Muscle layer of colon (tissue), 2 donors: ENCODE measurements at regions not wholly inside any gene's neighbourhood (a gene's known extent, or its start where the extent isn't known, plus 50 kb on each side); places are given as distances from the start of the nearest gene placed in this dataset.

Source experiments
- H3K27ac ChIP-seq: one replicate; pipeline ENCODE4 v1.7.0; 2013; ENCODE audit warnings: low read depth, mild to moderate bottlenecking, low read length, moderate library complexity
- H3K27me3 ChIP-seq, 2 donors: one replicate each; pipeline ENCODE4 v1.7.0; 2013; ENCODE audit warnings: low read length in 2 of 2, mild to moderate bottlenecking in 2 of 2; ENCODE audit not compliant: insufficient read depth in 2 of 2, control insufficient read depth in 1 of 2
- H3K36me3 ChIP-seq: one replicate; pipeline ENCODE4 v1.7.0; 2013; ENCODE audit warnings: mild to moderate bottlenecking, low read length; ENCODE audit not compliant: insufficient read depth
- H3K4me1 ChIP-seq: one replicate; pipeline ENCODE4 v1.7.0; 2013; ENCODE audit warnings: mild to moderate bottlenecking, low read length; ENCODE audit not compliant: insufficient read depth
- H3K4me3 ChIP-seq, 2 donors: one replicate each; pipeline ENCODE4 v1.7.0; 2013; ENCODE audit warnings: low read length in 2 of 2, low read depth in 1 of 2, mild to moderate bottlenecking in 1 of 2, moderate library complexity in 1 of 2
- H3K9ac ChIP-seq: one replicate; pipeline ENCODE4 v1.7.0; 2013; ENCODE audit warnings: low read length
- H3K9me3 ChIP-seq: one replicate; pipeline ENCODE4 v1.7.0; 2013; ENCODE audit warnings: mild to moderate bottlenecking, low read length
- donor health status: abdominal sarcoma.
- donor health status: Adenocarcinoma of cecum.

DNA sequence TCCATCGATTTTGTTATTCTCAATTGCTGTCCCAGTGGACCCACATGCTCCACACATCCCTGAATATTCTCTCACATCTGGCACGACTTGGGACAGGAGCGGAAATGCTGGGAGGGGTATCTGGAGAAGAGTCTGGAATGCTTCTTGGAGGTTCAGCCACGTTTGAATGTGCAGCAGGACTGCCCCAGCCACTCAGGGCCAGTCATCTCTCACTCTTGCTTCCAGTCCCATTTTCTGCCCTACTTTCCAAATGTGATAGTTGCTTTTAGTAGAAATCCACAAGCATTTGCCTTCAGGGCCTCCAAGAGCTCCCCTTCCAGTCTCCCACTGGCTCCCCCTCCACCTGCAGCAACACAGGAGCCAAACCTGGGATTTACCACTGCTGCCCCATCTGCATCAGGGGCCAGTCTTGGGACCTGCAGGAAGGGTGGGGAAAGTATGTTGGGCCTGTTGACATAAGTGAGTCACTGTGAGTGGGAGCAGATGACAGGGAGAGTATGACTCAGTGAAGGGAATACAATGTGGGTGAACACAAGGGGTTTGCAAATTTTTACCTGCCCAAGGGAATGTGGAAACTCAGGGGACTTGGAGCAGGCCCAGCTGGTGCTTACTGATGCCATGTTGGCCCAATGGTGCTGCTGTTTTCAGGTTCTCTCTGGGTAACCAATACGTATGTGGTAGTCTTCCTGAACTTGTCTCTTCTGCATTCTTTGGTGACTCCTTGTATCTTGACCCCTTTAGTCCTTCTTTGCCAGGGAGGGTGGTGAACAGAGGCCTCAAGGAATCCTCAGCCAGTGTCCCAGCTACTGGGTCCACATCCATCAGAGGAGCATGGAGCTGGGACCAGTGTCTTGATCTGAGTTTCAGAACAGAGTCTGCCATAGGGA is 78.8 kb upstream of the CRHR1 start:
- H3K27me3 ChIP-seq, result peaks cover 0 to 1% of the 10 kb centered on the region in 2 donors
- no peaks in the 10 kb centered on the region for H3K4me1 ChIP-seq
- no peak overlapping the region for H3K9ac ChIP-seq
- no peak overlapping the region for H3K4me3 ChIP-seq
- no peaks in the 10 kb centered on the region for H3K9me3 ChIP-seq
- H3K27ac ChIP-seq, result no peak overlapping the region
- H3K36me3 ChIP-seq, result no peaks in the 10 kb centered on the region

DNA sequence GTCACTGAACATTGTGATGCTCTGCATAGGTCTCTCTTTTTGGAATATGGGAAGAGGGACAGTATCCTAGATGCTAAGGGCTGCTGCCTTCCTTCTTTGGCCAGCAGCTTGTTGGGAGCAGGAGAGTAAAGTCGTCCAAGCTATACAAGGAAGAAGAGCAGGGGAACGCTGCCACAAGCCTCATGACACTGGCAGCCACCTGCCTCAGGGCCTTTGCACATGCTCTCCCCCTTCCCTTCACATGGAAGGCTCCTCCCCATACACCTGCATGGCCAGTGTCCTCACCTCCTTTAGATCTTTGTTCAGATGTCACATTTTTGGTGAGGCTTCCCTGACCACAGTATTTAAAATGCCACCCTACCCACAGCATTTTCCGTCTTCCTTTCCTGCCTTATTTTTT is 78.1 kb upstream of the CRHR1 start:
- Histone ChIP-seq H3K36me3 (no peaks in the 10 kb centered on the region), H3K4me1 (no peaks in the 10 kb centered on the region), H3K27me3 (peaks cover 0 to 4% of the 10 kb centered on the region in 2 donors), H3K9ac (no peak overlapping the region), H3K27ac (no peak overlapping the region), H3K9me3 (no peaks in the 10 kb centered on the region), H3K4me3 (no peak overlapping the region)

DNA sequence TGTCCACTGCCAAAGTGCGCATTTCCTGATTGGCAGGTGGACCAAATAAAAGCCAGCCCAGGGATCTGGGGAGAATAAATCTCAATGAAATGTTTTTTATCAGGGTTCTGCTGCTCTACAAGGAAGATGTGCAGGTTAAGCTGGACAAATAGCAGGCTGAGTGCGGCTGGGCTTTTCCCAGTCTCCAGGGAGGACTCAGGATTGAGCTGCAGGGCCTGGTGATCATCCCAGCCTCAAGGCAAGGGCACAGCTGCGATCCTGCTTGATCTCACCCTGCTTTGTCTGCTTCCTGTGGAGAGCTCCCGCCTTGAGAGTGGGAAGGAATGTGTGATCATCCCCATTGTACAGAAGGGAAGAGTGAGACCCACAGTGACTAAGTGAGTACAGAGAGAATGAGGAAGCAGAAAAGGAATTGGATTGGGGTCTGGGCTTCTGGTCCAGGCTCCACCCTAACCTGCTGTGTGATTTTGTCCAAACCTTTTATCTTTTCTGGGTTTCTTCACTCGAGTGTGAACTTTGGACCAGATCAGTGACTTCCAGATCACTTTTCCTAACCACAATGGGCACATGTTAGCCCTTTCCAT is 75.3 kb upstream of the CRHR1 start:
- H3K9me3 ChIP-seq, result no peaks in the 10 kb centered on the region
- peaks cover 0 to 4% of the 10 kb centered on the region in 2 donors for H3K27me3 ChIP-seq
- H3K27ac ChIP-seq, result no peak overlapping the region
- no peaks in the 10 kb centered on the region for H3K4me1 ChIP-seq
- no peak overlapping the region for H3K4me3 ChIP-seq
- no peak overlapping the region for H3K9ac ChIP-seq
- no peaks in the 10 kb centered on the region for H3K36me3 ChIP-seq

DNA sequence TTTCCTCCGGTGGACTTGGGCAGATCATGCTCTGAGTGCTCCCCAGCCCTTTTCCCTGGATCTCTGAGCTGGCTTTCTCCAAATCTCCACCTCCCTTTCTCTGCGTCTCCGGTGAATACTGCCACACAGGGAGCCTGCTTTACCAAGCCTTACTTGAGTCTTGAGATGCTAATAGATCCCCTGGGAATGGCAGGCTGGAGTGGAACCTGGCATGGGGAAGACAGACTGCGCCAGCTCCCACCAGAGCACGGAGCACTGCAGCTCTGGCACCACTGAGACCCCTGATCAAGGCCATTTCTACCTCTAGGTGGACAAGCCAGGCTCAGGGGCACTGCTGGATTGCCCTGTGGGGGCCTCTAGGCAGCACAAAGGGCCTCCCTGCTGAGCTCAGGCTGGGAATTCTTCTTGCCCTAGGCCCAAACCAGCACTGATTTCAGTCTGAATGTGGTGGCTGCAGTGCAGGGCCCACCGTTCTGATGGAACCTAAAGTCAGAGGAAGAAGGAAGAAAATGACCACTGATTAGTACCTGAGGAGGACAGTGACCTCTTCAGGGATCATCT is 74.3 kb upstream of the CRHR1 start:
- peaks cover 0 to 4% of the 10 kb centered on the region in 2 donors for H3K27me3 ChIP-seq
- H3K4me3 ChIP-seq, result no peak overlapping the region
- no peak overlapping the region for H3K27ac ChIP-seq
- no peaks in the 10 kb centered on the region for H3K9me3 ChIP-seq
- H3K36me3 ChIP-seq, result no peaks in the 10 kb centered on the region
- H3K4me1 ChIP-seq, result no peaks in the 10 kb centered on the region
- no peak overlapping the region for H3K9ac ChIP-seq

DNA sequence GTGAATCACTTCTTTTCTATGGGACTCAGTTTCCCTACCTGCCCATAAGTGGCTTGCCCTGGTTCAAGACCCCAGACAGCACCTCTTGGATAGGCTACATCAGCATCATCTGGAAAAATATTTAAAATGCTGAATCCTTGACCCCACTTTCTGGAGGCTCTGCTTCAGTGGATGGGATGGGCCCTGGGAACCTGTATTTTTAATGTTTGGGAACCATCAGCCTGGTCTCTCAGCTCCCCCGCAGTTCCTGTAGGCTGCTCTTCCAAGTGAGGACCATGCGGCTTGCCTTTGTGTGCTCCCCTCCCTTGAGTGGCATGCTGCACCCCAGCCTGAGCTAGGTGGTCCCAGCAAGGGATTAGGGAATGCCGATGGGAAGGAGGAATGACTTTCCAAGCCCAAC is 68.3 kb upstream of the CRHR1 start:
- Histone ChIP-seq H3K27ac (no peak overlapping the region), H3K9ac (no peak overlapping the region), H3K27me3 (peaks cover 0 to 8% of the 10 kb centered on the region in 2 donors), H3K4me3 (no peak overlapping the region), H3K36me3 (no peaks in the 10 kb centered on the region), H3K9me3 (no peaks in the 10 kb centered on the region), H3K4me1 (no peaks in the 10 kb centered on the region)

DNA sequence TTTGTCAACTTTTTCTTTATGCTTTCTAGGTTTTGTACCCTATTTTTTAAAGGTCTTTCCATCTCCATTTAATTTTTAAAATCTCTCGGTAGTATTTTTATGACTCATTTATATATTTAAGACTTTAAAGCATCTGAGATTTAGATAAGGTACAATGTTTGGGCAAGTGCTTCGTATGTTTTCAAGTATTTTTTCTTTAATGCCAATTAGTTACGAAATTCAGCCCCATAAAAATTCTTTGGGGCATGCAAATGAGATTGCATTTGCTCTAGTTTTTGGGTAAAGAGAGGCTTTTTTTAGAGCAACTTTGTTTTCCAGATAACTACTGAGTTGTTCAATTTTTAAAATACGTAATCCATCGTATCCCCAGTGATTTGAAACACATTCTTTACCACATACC is 65.3 kb upstream of the CRHR1 start:
- H3K4me3 ChIP-seq, result no peak overlapping the region
- no peaks in the 10 kb centered on the region for H3K9me3 ChIP-seq
- no peaks in the 10 kb centered on the region for H3K4me1 ChIP-seq
- H3K27ac ChIP-seq, result no peak overlapping the region
- H3K9ac ChIP-seq, result no peak overlapping the region
- H3K27me3 ChIP-seq, result peaks cover 0 to 8% of the 10 kb centered on the region in 2 donors
- no peaks in the 10 kb centered on the region for H3K36me3 ChIP-seq

DNA sequence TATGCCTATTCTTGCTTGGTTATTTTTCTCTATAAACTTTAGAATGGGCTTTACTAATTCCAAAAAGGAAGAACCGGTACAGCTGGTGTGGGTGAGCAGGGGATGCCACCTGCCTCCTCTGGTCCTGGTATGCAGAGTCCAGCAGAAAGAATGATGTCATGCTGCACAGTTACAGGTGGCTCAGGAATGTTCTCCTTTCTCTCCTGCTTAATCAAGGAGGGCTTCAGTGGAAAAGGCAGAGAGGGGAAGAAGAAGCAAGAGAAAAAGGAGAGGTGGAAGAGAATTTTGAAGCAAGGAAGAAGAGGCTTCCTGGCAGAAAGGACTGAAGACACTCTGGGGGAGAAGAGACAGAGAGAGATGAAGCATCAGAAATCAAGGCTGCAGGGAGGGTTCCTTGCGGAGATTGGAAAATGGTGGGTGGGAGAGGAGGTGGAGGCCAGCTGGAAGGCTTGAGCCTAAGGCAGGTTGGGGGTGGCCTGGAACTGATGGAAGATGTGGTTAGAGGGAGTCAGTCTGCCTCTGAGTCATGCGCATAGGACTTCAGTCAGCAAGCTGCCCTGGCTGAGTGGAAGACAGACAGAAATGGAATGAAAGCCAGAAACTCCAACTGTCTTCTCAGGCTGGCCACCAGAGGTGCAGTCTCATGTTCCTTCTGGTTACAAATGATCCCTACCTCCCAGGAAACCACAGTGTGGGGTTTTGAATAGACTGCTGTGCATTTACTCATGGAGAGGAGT is 64.6 kb upstream of the CRHR1 start:
- Histone ChIP-seq H3K9me3 (no peaks in the 10 kb centered on the region), H3K36me3 (no peaks in the 10 kb centered on the region), H3K27me3 (peaks cover 0 to 8% of the 10 kb centered on the region in 2 donors), H3K4me1 (no peaks in the 10 kb centered on the region), H3K4me3 (no peak overlapping the region), H3K9ac (no peak overlapping the region), H3K27ac (no peak overlapping the region)

DNA sequence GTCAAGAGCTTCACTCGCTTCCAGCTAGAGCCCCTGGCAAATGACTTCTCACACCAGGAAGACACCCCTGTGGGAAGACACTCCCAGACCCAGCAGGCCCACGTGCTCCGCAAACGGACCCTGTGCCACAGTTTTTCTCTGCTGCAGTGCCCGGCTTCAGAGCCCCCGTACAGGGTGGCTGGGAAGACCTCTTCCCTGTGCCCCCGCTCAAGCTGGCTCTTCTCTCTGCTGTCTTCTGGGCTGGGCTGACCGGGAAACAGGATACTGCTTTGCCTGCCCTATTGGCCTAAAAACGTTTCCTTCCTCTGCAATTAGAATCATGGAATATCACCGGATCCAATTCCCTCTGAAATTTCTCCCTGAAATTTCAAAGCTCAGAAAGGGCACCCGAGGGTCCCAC is 63.7 kb upstream of the CRHR1 start:
- Histone ChIP-seq H3K9me3 (no peaks in the 10 kb centered on the region), H3K9ac (no peak overlapping the region), H3K27me3 (peaks cover 0 to 8% of the 10 kb centered on the region in 2 donors), H3K4me1 (no peaks in the 10 kb centered on the region), H3K4me3 (no peak overlapping the region), H3K36me3 (no peaks in the 10 kb centered on the region), H3K27ac (no peak overlapping the region)

DNA sequence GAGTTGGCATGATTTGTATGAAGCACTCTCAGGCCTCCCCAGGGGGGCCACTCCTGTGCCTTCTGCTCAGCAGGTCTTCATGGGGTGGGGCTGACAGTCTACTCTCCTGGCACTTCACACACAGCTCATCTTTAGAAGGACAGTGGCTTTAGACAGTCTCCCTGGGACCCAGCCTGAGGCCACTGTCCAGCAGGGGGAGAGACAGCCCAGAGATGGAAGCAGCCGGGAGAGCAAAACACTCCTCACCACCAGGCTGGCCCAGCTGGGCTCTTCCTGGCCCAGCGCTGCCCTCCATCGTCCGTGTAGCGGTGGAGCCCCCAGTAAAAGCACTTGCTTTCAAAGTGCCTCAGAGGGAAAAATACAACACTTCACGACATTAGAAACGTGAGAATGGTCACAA is 62.0 kb upstream of the CRHR1 start:
- Histone ChIP-seq H3K27me3 (no peaks in the 10 kb centered on the region), H3K4me3 (no peak overlapping the region), H3K27ac (no peak overlapping the region), H3K9me3 (no peaks in the 10 kb centered on the region), H3K36me3 (no peaks in the 10 kb centered on the region), H3K4me1 (no peaks in the 10 kb centered on the region), H3K9ac (no peak overlapping the region)

DNA sequence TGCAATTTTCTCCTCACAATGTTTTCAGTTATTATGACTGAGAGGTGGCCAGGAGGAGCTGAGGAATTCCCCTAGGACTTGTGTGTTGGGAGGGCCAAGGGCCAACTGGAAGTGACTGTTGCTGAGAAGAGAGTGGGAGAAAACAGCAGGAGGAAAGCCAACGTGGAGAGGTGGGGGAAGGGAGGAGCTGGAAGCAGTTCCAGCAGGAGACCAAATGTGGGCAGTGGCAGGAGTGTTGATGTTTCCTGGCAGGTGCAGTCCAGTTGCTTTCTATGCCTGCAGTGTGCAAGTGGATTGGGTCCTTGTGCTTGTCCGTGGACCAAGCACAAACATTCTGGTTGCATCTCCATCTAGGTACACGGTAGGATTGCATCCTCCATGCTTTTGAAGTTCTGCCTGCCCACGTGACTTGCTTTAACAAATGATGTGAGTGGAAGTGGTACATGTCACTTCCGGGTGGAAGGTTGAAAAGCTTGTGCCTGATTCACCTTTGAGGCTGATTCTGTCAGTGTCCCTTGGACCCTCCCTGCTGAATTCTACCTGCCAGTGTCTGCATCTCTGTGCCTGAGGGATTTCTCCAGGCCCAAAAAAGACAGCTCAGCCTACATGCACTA is 54.7 kb upstream of the CRHR1 start:
- H3K9me3 ChIP-seq, result no peaks in the 10 kb centered on the region
- H3K27ac ChIP-seq, result no peak overlapping the region
- no peak overlapping the region for H3K4me3 ChIP-seq
- H3K4me1 ChIP-seq, result no peaks in the 10 kb centered on the region
- no peaks in the 10 kb centered on the region for H3K36me3 ChIP-seq
- peaks cover 0 to 6% of the 10 kb centered on the region in 2 donors for H3K27me3 ChIP-seq
- no peak overlapping the region for H3K9ac ChIP-seq

DNA sequence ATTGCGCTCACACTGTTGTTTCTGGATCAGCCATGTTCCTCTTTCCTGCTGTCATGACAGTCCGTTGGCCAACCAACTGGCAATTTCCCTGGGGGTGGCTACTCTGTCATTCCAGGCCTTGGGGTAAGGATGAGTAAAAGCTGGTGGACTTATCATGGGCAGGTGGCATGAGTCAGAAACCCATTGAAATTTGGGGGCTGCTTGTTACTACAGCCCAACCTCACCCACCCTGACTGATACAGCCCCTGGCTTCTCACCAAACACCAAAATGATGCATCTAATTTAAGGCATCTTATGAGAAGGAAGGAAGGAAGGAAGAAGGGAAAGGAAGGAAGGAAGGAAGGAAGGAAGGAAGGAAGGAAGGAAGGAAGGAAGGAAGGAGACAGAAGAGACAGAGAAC is 53.9 kb upstream of the CRHR1 start:
- no peak overlapping the region for H3K27ac ChIP-seq
- H3K27me3 ChIP-seq, result peaks cover 0 to 6% of the 10 kb centered on the region in 2 donors
- no peaks in the 10 kb centered on the region for H3K9me3 ChIP-seq
- H3K9ac ChIP-seq, result no peak overlapping the region
- H3K4me3 ChIP-seq, result no peak overlapping the region
- H3K4me1 ChIP-seq, result no peaks in the 10 kb centered on the region
- H3K36me3 ChIP-seq, result no peaks in the 10 kb centered on the region
